SKM-1 treated with dmso at 0.1 percent for 144 hours (cell line): ENCODE measurements at regions not wholly inside any gene's neighbourhood (a gene's known extent, or its start where the extent isn't known, plus 50 kb on each side); places are given as distances from the start of the nearest gene placed in this dataset.

Experiments
- DNase-seq: peaks from one replicate; lab custom pipeline; 2025; ENCODE audit not compliant: unreplicated experiment; lab: John Stamatoyannopoulos, UW

DNA sequence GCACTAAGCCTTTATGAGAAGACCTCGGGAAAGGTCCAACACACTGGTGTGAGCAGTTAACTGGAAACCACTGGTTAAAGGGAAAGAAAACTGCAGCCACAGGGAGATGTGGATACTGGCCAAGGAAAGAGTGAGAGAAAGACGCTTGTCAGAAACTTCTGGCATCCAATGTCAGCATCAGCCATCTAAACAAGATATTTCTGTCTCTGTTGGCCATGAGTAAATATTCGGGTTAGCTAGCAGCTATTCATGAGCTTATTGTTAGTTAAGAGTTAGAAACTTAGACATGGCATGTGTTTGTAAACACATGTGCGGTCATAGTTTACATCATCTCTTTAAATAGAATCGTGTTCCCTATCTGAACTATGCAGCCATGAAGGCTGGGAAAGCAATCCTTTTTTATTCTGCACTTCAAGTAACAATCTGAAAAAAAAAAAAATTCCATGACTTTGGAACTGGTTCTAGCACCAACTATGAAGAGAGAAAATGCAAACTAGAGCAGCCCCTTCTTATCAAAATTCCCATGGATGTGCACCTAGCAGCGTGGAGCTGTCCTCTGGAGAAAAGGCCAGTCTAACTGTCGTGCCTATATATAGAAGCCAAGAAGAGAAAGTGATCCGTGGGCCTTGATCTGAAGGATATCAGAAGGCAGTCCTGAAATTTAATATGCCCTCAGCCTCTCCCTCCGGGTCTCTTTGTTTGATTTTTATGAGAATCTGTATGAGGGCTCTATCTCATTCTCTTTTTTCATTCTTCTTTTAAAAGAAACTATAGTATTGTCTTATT lies 84.0 kb upstream of the RFX8 start:
- DNase-seq: no peak

- DNase-seq: no peak
These were observed 81.1 kb upstream of the RFX8 start for GRCh38 chr2:101556033-101556459.

DNA sequence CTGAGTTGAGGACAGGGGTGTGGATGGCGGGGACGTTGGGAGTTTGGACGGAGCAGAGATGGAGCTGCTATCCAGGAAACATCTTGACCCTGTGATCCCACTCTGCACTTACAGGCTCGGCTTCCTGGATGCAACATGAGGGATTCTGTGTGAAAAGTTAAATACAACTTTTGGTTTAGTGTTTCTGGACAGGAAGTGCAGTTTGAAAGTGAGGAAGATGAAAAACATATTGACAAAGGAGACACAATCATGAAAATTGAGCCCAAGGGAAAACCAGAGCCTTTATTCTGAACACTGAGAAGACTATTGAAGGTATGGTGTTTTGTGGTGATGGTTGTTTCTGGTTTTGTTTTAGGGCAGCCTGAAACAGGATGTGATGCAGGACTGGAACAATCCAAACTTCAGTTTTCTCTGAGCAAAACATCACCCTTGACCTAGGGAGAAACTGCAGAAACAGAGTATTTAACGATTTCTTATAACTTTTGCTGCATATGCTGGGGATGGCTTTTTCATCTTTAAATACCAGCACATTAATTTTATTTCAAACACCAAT lies 76.5 kb upstream of the RFX8 start:
- DNase-seq: no peak

DNA sequence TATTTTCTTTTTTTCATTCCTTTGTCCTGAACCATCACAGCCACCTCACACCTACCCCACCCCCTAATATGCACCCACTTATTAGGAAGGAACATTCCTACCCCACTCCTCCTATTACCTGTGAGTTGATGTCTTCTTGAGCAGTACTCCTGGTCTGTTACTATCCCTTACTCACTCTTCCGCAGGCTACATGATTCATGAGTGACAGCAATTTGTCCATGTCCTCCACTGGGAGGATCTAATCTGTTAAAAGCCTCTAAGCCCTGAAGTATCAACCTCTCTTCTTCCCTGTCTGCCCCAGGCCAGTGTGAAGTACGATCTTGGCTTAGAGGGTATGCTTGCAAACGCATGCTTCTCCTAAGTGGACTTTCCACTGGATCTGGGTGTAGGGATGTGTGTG lies 75.6 kb upstream of the RFX8 start:
- DNase-seq: no peak

DNA sequence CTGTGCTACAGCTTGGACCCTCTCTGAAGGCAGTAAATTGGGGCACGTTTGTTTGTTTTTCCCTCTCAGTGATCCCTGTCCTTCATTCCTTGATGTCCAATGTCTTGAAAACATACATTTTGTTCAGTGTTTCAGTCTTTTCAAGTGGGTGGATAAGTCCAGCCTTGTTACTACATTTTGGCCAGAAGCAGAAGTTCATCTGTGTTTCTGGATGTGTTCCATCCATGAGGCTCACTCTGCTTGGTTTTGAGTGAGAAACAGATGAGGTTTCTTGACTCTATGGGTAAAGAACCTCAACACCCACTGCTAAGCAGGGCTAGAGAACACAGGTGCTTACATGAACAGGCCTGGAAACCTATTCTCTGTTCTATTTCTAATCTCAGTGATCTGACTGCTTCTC lies 74.5 kb upstream of the RFX8 start:
- DNase-seq: no peak

GRCh38 chr2:101546376-101547058 lies 71.6 kb upstream of the RFX8 start:
- DNase-seq: no peak

DNA sequence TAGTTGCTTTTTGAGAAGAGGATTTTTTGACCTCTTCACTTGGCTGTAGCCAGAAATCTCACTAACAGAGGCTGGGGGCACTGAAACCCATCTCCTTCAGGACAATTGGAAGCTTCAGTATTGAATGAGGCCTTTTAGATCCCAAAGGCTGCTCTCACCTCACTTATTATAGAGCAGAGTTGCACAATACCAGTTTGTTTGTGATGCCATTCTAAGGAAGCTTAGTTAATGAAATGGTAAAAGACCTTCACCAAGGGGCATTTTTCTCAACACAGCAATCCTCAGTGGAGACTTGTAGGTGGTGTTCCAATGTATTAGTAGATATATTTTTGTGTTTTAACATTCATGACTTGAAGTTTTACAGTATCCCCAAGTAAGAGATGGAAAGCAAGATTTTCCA lies 71.0 kb upstream of the RFX8 start:
- no peak for DNase-seq

DNA sequence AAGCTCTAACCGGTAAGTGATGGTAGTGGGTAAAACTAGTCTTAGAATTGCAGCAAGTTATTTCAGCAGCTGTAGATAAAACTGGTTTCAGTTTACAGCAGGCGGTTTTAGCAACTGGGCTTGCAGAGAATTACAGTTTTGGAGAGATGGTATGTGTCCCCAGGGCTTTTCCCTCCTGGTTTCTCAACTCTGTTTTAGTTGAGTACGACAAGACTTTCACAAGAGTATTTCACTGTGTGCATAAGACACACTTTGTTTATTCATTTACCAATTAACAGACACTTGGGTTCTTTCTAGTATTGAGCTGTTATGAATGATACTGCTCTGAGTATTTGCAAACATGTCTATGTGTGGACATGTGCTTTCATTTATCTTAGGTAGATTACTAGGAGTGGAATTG lies 65.6 kb upstream of the RFX8 start:
- no peak for DNase-seq

GRCh38 chr2:101538076-101538475 lies 63.2 kb upstream of the RFX8 start:
- DNase-seq: no peak

GRCh38 chr2:101534149-101534611 lies 59.3 kb upstream of the RFX8 start:
- peak; percentile 67 for DNase-seq

DNA sequence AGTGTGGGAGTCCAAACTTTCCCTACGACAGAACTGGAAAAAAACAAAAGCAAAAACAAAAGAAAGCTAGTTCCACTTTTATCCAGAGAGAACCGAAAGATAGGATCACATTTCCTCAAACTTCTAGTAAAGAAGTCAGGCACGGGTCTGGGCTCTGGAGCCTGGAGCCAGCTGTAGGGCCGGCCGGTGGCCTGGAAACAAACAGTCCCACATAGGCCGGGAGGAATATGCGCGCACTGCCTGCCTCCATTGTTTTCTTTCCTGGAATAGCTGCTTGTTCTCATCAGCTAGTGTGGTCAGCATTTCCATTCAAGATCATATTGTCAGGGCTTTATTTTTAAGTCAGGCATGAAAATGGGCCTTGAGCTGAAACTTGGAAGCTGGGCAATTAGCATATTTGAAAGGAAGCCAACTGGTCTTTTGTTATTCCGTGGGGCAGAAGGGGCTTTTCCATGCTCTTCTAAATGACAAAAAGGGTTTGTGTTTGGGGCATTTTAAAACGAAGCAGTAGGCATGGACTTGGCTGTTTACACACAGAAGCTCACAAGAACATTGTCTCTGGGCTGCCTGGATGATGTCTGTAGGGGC lies 58.7 kb upstream of the RFX8 start:
- no peak for DNase-seq

DNA sequence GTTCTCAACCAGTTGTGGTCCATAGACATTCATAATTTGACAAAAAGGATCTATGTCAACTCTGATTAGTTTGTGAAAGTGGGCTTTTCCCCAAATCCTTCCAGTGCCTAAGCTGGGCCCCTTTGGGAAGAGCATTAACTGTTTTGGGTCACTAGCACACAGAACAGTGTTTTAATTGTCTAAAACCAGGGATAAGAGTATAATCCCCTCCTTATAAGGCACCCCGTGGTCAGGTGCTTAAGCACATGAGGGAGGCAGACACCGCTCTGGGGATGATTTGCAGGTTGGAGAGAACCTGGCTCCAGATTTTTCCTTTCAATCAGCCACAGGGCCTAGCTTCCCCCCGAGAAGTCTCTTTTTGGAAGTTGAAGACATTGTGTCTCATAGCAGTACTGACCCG lies 53.6 kb upstream of the RFX8 start:
- DNase-seq: no peak

- DNase-seq: peak; percentile 71
These were observed 50.0 kb upstream of the RFX8 start for GRCh38 chr2:101524806-101525430.
